ENCODE measurements at regions not wholly inside any gene's neighbourhood (a gene's known extent, or its start where the extent isn't known, plus 50 kb on each side); places are given as distances from the start of the nearest gene placed in this dataset.
"Not testable (repeated sequence)": the region's sequence is repeated elsewhere in the genome, so short reads cannot be mapped to it uniquely, and the experiment has no call there.

GRCh38 chr16:14002416-14002990 is 68.6 kb upstream of the MRTFB start:
- DNase-seq (ENCODE audit: extremely low read depth, low read depth, low spot score), result no peak

GRCh38 chr16:14003074-14003570 is 68.0 kb upstream of the MRTFB start:
- no peak for DNase-seq (ENCODE audit: extremely low read depth, low read depth, low spot score)

- no peak for DNase-seq (ENCODE audit: extremely low read depth, low read depth, low spot score)
These were observed 66.9 kb upstream of the MRTFB start for GRCh38 chr16:14004031-14004728.

GRCh38 chr16:14004729-14005315 is 66.3 kb upstream of the MRTFB start:
- no peak for DNase-seq (ENCODE audit: extremely low read depth, low read depth, low spot score)

GRCh38 chr16:14005335-14005734 is 65.8 kb upstream of the MRTFB start:
- DNase-seq (ENCODE audit: extremely low read depth, low read depth, low spot score), result no peak

- no peak for DNase-seq (ENCODE audit: extremely low read depth, low read depth, low spot score)
These were observed 63.7 kb upstream of the MRTFB start for GRCh38 chr16:14007450-14007849.

GRCh38 chr16:14011001-14011400 is 60.1 kb upstream of the MRTFB start:
- DNase-seq (ENCODE audit: extremely low read depth, low read depth, low spot score), result no peak

GRCh38 chr16:14011846-14012245 is 59.3 kb upstream of the MRTFB start:
- no peak for DNase-seq (ENCODE audit: extremely low read depth, low read depth, low spot score)

GRCh38 chr16:14013145-14013570 is 58.0 kb upstream of the MRTFB start:
- no peak for DNase-seq (ENCODE audit: extremely low read depth, low read depth, low spot score)

- no peak for DNase-seq (ENCODE audit: extremely low read depth, low read depth, low spot score)
These were observed 57.4 kb upstream of the MRTFB start for GRCh38 chr16:14013571-14014283.

GRCh38 chr16:14014284-14014625 is 56.9 kb upstream of the MRTFB start:
- DNase-seq (ENCODE audit: extremely low read depth, low read depth, low spot score), result no peak

- no peak for DNase-seq (ENCODE audit: extremely low read depth, low read depth, low spot score)
These were observed 56.1 kb upstream of the MRTFB start for GRCh38 chr16:14015033-14015432.

GRCh38 chr16:14015461-14015860 is 55.7 kb upstream of the MRTFB start:
- DNase-seq (ENCODE audit: extremely low read depth, low read depth, low spot score), result no peak

- DNase-seq (ENCODE audit: extremely low read depth, low read depth, low spot score), result peak; percentile 62
These were observed 55.2 kb upstream of the MRTFB start for GRCh38 chr16:14015948-14016347.

GRCh38 chr16:14016362-14016761 is 54.8 kb upstream of the MRTFB start:
- DNase-seq (ENCODE audit: extremely low read depth, low read depth, low spot score), result not testable (repeated sequence)

- DNase-seq (ENCODE audit: extremely low read depth, low read depth, low spot score), result no peak
These were observed 53.2 kb upstream of the MRTFB start for GRCh38 chr16:14017886-14018285.

GRCh38 chr16:14018851-14019250 is 52.3 kb upstream of the MRTFB start:
- no peak for DNase-seq (ENCODE audit: extremely low read depth, low read depth, low spot score)

- no peak for DNase-seq (ENCODE audit: extremely low read depth, low read depth, low spot score)
These were observed 51.0 kb upstream of the MRTFB start for GRCh38 chr16:14020141-14020540.
